Trophoblast cell (in vitro differentiated cells and primary cell): ENCODE measurements at regions not wholly inside any gene's neighbourhood (a gene's known extent, or its start where the extent isn't known, plus 50 kb on each side); places are given as distances from the start of the nearest gene placed in this dataset.

ENCODE experiments used
- DNase-seq, 2 donors: peaks; one replicate each; pipeline ENCODE4 v3.0.0-alpha.2; 2016
- H2AFZ ChIP-seq: 2 replicates; pipeline ENCODE4 v1.6.1; 2013; ENCODE audit warnings: low read length, moderate library complexity, mild to moderate bottlenecking; ENCODE audit not compliant: insufficient read depth, poor library complexity
- H2AK5ac ChIP-seq: 2 replicates; pipeline ENCODE4 v1.6.1; 2013; ENCODE audit warnings: mild to moderate bottlenecking, low read length
- H2BK120ac ChIP-seq: 2 replicates; pipeline ENCODE4 v1.6.1; 2013; ENCODE audit warnings: low read length, mild to moderate bottlenecking, moderate library complexity; ENCODE audit not compliant: insufficient read depth, poor library complexity
- H2BK12ac ChIP-seq: 2 replicates; pipeline ENCODE4 v1.6.1; 2013; ENCODE audit warnings: mild to moderate bottlenecking, low read length, moderate library complexity
- H2BK5ac ChIP-seq: 2 replicates; pipeline ENCODE4 v1.6.1; 2013; ENCODE audit warnings: low read length, low read depth, moderate library complexity, mild to moderate bottlenecking; ENCODE audit not compliant: poor library complexity
- H3K14ac ChIP-seq: 2 replicates; pipeline ENCODE4 v1.6.1; 2013; ENCODE audit warnings: mild to moderate bottlenecking, low read length
- H3K18ac ChIP-seq: 2 replicates; pipeline ENCODE4 v1.6.1; 2013; ENCODE audit warnings: mild to moderate bottlenecking, low read length
- H3K23ac ChIP-seq: 2 replicates; pipeline ENCODE4 v1.6.1; 2013; ENCODE audit warnings: low read length
- H3K27ac ChIP-seq: 2 replicates; pipeline ENCODE4 v1.5.1; 2013; ENCODE audit warnings: low read depth, mild to moderate bottlenecking, inconsistent platforms, low read length, moderate library complexity
- H3K27me3 ChIP-seq: 2 replicates; pipeline ENCODE4 v1.6.1; 2013; ENCODE audit warnings: inconsistent platforms, mild to moderate bottlenecking, low read length, moderate library complexity; ENCODE audit not compliant: insufficient read depth
- H3K36me3 ChIP-seq, 2 experiments: 1 replicate in 1 of 2; 2 replicates in 1 of 2; pipeline ENCODE4 v1.6.1; 2013; ENCODE audit warnings: low read length in 2 of 2, mild to moderate bottlenecking in 2 of 2, moderate library complexity in 1 of 2; ENCODE audit not compliant: insufficient read depth in 2 of 2, control insufficient read depth in 1 of 2
- H3K4ac ChIP-seq: 2 replicates; pipeline ENCODE4 v1.6.1; 2013; ENCODE audit warnings: low read depth, mild to moderate bottlenecking, low read length, moderate library complexity
- H3K4me1 ChIP-seq, 2 experiments: 1 replicate in 1 of 2; 2 replicates in 1 of 2; pipeline ENCODE4 v1.6.1; 2013; ENCODE audit warnings: low read length in 2 of 2, mild to moderate bottlenecking in 2 of 2, moderate library complexity in 1 of 2; ENCODE audit not compliant: insufficient read depth in 2 of 2, control insufficient read depth in 1 of 2
- H3K4me2 ChIP-seq: 2 replicates; pipeline ENCODE4 v1.6.1; 2013; ENCODE audit warnings: inconsistent platforms, mild to moderate bottlenecking, low read length, moderate library complexity
- H3K4me3 ChIP-seq: 2 replicates; pipeline ENCODE4 v1.5.1; 2013; ENCODE audit warnings: mild to moderate bottlenecking, low read depth, low read length, inconsistent platforms
- H3K79me1 ChIP-seq: one replicate; pipeline ENCODE4 v1.6.1; 2013; ENCODE audit warnings: low read length
- H3K79me2 ChIP-seq: 2 replicates; pipeline ENCODE4 v1.6.1; 2013; ENCODE audit warnings: low read length, mild to moderate bottlenecking; ENCODE audit not compliant: control insufficient read depth, insufficient read depth, poor library complexity
- H3K9ac ChIP-seq: 2 replicates; pipeline ENCODE4 v1.6.1; 2013; ENCODE audit warnings: mild to moderate bottlenecking, low read length
- H3K9me3 ChIP-seq: 2 replicates; pipeline ENCODE4 v1.6.1; 2013; ENCODE audit warnings: low read depth, mild to moderate bottlenecking, control low read depth, inconsistent platforms, low read length; ENCODE audit not compliant: insufficient read depth
- H4K12ac ChIP-seq: 2 replicates; pipeline ENCODE4 v1.6.1; 2013; ENCODE audit warnings: low read depth, mild to moderate bottlenecking, low read length, moderate library complexity
- H4K8ac ChIP-seq: 2 replicates; pipeline ENCODE4 v1.6.1; 2013; ENCODE audit warnings: low read depth, mild to moderate bottlenecking, low read length, moderate library complexity
- H4K91ac ChIP-seq: one replicate; pipeline ENCODE4 v1.6.1; 2013; ENCODE audit warnings: low read depth, mild to moderate bottlenecking, low read length, moderate library complexity
- WGBS: extraction: QIAGEN DNeasy Blood & Tissue Kit; methylation state at CpG from one replicate; pipeline ENCODE4 v1.1.7; 2013; ENCODE audit warnings: missing lambda C conversion rate; ENCODE audit not compliant: insufficient read length, insufficient coverage; ENCODE audit errors: extremely low coverage; 5-methylcytosine and 5-hydroxymethylcytosine counted together

- Histone ChIP-seq H4K12ac (no peak overlapping the region), H3K36me3 (no peaks in the 10 kb centered on the region), H3K4ac (no peak overlapping the region), H3K79me1 (no peaks in the 10 kb centered on the region), H3K4me1 (peaks cover 0 to 7% of the 10 kb centered on the region in 2 experiments), H2BK5ac (no peak overlapping the region), H3K9ac (no peak overlapping the region), H3K9me3 (no peaks in the 10 kb centered on the region), H3K4me3 (no peak overlapping the region), H3K27ac (no peak overlapping the region), H2BK120ac (no peak overlapping the region), H3K79me2 (no peaks in the 10 kb centered on the region), H3K14ac (no peak overlapping the region), H2AK5ac (no peak overlapping the region), H3K4me2 (no peak overlapping the region), H3K18ac (no peak overlapping the region), H3K23ac (no peak overlapping the region), H3K27me3 (no peaks in the 10 kb centered on the region), H4K8ac (no peak overlapping the region), H2AFZ (no peak overlapping the region), H2BK12ac (no peak overlapping the region), H4K91ac (no peak overlapping the region)
- peak; percentile 47 to 74 for DNase-seq
- WGBS = no CpG with 5 or more reads among the region's 3 CpGs
These were observed 369.3 kb downstream of the KLF5 start for GRCh38 chr13:73428137-73428536.

- peaks cover 0 to 2% of the 10 kb centered on the region in 2 experiments for H3K4me1 ChIP-seq
- H3K27ac ChIP-seq = no peak overlapping the region
- H4K12ac ChIP-seq = no peak overlapping the region
- WGBS = no CpG with 5 or more reads among the region's 2 CpGs
- H3K36me3 ChIP-seq = no peaks in the 10 kb centered on the region
- no peak overlapping the region for H3K4me2 ChIP-seq
- H3K23ac ChIP-seq = no peak overlapping the region
- no peak overlapping the region for H2BK120ac ChIP-seq
- H4K8ac ChIP-seq = no peak overlapping the region
- no peaks in the 10 kb centered on the region for H3K79me2 ChIP-seq
- no peak overlapping the region for H2BK5ac ChIP-seq
- H2AK5ac ChIP-seq = no peak overlapping the region
- H4K91ac ChIP-seq = no peak overlapping the region
- H3K18ac ChIP-seq = no peak overlapping the region
- no peaks in the 10 kb centered on the region for H3K27me3 ChIP-seq
- H3K14ac ChIP-seq = no peak overlapping the region
- H3K79me1 ChIP-seq = no peaks in the 10 kb centered on the region
- H3K9ac ChIP-seq = no peak overlapping the region
- no peak for DNase-seq
- H2BK12ac ChIP-seq = no peak overlapping the region
- no peak overlapping the region for H3K4me3 ChIP-seq
- H2AFZ ChIP-seq = no peak overlapping the region
- H3K4ac ChIP-seq = no peak overlapping the region
- no peaks in the 10 kb centered on the region for H3K9me3 ChIP-seq
These were observed 364.2 kb downstream of the KLF5 start for GRCh38 chr13:73422973-73423372.

GRCh38 chr13:73421310-73421912 lies 362.6 kb downstream of the KLF5 start:
- WGBS = no CpG with 5 or more reads among the region's 7 CpGs
- H3K4me2 ChIP-seq = no peak overlapping the region

GRCh38 chr13:73419186-73419585 lies 360.4 kb downstream of the KLF5 start:
- Histone ChIP-seq H4K91ac (no peak overlapping the region), H2BK5ac (no peak overlapping the region), H3K9me3 (no peaks in the 10 kb centered on the region), H3K14ac (no peak overlapping the region), H3K79me2 (no peaks in the 10 kb centered on the region), H3K79me1 (no peaks in the 10 kb centered on the region), H3K27ac (no peak overlapping the region), H3K36me3 (no peaks in the 10 kb centered on the region), H3K4me1 (no peaks in the 10 kb centered on the region), H2AK5ac (no peak overlapping the region), H3K4me3 (no peak overlapping the region), H3K23ac (no peak overlapping the region), H4K8ac (no peak overlapping the region), H3K27me3 (no peaks in the 10 kb centered on the region), H3K18ac (no peak overlapping the region), H3K4me2 (no peak overlapping the region), H2BK12ac (no peak overlapping the region), H2AFZ (no peak overlapping the region), H4K12ac (no peak overlapping the region), H3K4ac (no peak overlapping the region), H3K9ac (no peak overlapping the region), H2BK120ac (no peak overlapping the region)
- DNase-seq = no peak
- no CpG with 5 or more reads among the region's 1 CpG for WGBS

More at GRCh38 chr13:73421310-73421912, 362.6 kb downstream of the KLF5 start:
- no peak overlapping the region for H3K14ac ChIP-seq
- no peaks in the 10 kb centered on the region for H3K79me1 ChIP-seq
- H3K23ac ChIP-seq = no peak overlapping the region
- H3K79me2 ChIP-seq = no peaks in the 10 kb centered on the region
- H3K4me1 ChIP-seq = no peaks in the 10 kb centered on the region
- no peaks in the 10 kb centered on the region for H3K9me3 ChIP-seq
- H4K8ac ChIP-seq = no peak overlapping the region
- no peak overlapping the region for H4K12ac ChIP-seq
- H2BK5ac ChIP-seq = no peak overlapping the region
- H2AFZ ChIP-seq = no peak overlapping the region
- no peak overlapping the region for H2BK120ac ChIP-seq
- no peak overlapping the region for H3K4ac ChIP-seq
- H2BK12ac ChIP-seq = no peak overlapping the region
- H4K91ac ChIP-seq = no peak overlapping the region
- H3K36me3 ChIP-seq = no peaks in the 10 kb centered on the region
- H3K27ac ChIP-seq = no peak overlapping the region
- H3K9ac ChIP-seq = no peak overlapping the region
- no peak overlapping the region for H2AK5ac ChIP-seq
- no peak overlapping the region for H3K4me3 ChIP-seq
- DNase-seq = no peak
- H3K27me3 ChIP-seq = no peaks in the 10 kb centered on the region
- no peak overlapping the region for H3K18ac ChIP-seq
